ENCODE measurements at regions not wholly inside any gene's neighbourhood (a gene's known extent, or its start where the extent isn't known, plus 50 kb on each side); places are given as distances from the start of the nearest gene placed in this dataset.

DNA sequence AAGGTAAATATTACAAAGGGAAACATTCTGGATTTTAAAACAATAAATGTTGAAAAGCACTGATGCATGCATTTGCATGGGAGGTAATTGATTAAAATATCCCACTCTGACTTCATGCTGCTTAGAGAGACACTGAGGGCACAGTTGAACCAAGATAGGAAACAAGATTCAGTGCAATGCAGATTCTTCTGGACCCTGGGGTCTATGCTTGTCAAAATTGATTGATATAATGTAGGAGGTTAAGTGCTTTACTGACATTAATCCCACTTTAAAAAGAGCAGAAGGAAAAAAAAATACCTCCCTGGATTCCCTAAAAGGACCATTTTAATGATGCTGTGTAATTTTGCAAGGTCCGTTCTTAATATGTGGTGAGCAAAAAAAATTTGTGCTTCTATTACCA lies 454.2 kb downstream of the GABRB3 start:
- DNase-seq (no peak), ATAC-seq (no peak)
- no peak overlapping the region for H3K4me3 Mint-ChIP-seq
- no peaks in the 10 kb centered on the region for H3K36me3 Mint-ChIP-seq (ENCODE audit: low read depth)
- TF ChIP-seq, protein P1, sequence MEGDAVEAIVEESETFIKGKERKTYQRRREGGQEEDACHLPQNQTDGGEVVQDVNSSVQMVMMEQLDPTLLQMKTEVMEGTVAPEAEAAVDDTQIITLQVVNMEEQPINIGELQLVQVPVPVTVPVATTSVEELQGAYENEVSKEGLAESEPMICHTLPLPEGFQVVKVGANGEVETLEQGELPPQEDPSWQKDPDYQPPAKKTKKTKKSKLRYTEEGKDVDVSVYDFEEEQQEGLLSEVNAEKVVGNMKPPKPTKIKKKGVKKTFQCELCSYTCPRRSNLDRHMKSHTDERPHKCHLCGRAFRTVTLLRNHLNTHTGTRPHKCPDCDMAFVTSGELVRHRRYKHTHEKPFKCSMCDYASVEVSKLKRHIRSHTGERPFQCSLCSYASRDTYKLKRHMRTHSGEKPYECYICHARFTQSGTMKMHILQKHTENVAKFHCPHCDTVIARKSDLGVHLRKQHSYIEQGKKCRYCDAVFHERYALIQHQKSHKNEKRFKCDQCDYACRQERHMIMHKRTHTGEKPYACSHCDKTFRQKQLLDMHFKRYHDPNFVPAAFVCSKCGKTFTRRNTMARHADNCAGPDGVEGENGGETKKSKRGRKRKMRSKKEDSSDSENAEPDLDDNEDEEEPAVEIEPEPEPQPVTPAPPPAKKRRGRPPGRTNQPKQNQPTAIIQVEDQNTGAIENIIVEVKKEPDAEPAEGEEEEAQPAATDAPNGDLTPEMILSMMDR (IDR thresholded peaks at IDR 0.05), result no peak
- H3K27ac Mint-ChIP-seq, result no peak overlapping the region
- ChIA-PET CTCF (no interaction called here), POLR2A (no interaction called here)
- peaks cover 4% of the 10 kb centered on the region for H3K9me3 Mint-ChIP-seq
- H3K4me1 Mint-ChIP-seq (ENCODE audit: low read depth), result no peaks in the 10 kb centered on the region
- no peaks in the 10 kb centered on the region for H3K27me3 Mint-ChIP-seq
- intact Hi-C loops (cut with micrococcal nuclease), result no loop called here

DNA sequence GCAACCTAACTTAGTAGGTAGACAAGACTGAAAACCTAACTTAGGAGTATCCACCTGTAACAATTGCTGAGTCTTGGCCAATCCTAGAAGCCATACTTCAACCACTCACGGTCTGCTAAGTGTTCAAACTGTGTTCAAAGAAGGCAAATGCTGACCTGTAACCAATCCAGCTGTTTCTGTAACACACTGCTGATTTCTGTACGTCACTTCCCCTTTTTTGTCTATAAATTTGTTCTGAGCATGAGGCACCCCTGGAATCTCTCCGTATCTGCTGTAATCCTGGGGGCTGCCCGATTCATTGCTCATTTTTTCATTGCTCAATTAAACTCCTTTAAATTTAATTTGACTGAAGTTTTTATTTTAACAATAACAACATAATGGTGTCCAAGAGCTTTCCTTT lies 451.4 kb upstream of the ATP10A start:
- ChIA-PET POLR2A (no interaction called here), CTCF (no interaction called here)
- Mint-ChIP-seq H3K4me3 (no peak overlapping the region), H3K4me1 (ENCODE audit: low read depth) (no peaks in the 10 kb centered on the region), H3K36me3 (ENCODE audit: low read depth) (no peaks in the 10 kb centered on the region), H3K27ac (no peak overlapping the region), H3K27me3 (no peaks in the 10 kb centered on the region), H3K9me3 (peaks cover 11% of the 10 kb centered on the region)
- ATAC-seq, result no peak
- no peak for DNase-seq
- intact Hi-C loops (cut with micrococcal nuclease), result no loop called here
- TF ChIP-seq, protein P1 (IDR thresholded peaks at IDR 0.05), result no peak

DNA sequence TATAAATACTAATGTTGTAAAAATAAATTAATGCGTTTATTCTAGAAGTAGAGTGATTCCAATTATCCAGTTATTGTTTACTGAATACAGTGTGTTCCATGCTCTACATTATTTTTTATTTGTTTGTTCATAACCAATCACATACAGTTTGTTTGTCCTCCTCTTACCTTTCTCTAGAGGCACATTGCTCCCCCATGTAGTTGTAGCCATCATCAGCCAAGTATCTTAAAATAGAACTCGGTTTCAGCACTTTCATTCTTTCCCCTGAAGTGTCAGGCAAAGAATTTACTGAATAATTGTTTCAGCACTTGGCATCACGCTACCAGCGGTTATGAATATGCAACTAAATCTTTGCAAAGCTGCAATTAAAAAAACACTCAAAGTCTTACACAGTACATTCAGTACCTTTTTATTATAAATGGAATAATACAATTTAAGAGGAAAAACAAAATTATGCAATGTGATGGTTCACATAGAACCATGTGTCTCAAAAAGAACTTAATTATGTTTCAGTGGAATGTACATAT lies 448.6 kb upstream of the ATP10A start:
- Mint-ChIP-seq H3K9me3 (peaks cover 17% of the 10 kb centered on the region), H3K4me1 (ENCODE audit: low read depth) (no peaks in the 10 kb centered on the region), H3K4me3 (no peak overlapping the region), H3K27ac (no peak overlapping the region), H3K27me3 (no peaks in the 10 kb centered on the region), H3K36me3 (ENCODE audit: low read depth) (no peaks in the 10 kb centered on the region)
- ChIA-PET POLR2A (no interaction called here), CTCF (no interaction called here)
- ATAC-seq, result no peak
- TF ChIP-seq, protein P1 (IDR thresholded peaks at IDR 0.05), result no peak
- intact Hi-C loops (cut with micrococcal nuclease), result no loop called here
- no peak for DNase-seq

DNA sequence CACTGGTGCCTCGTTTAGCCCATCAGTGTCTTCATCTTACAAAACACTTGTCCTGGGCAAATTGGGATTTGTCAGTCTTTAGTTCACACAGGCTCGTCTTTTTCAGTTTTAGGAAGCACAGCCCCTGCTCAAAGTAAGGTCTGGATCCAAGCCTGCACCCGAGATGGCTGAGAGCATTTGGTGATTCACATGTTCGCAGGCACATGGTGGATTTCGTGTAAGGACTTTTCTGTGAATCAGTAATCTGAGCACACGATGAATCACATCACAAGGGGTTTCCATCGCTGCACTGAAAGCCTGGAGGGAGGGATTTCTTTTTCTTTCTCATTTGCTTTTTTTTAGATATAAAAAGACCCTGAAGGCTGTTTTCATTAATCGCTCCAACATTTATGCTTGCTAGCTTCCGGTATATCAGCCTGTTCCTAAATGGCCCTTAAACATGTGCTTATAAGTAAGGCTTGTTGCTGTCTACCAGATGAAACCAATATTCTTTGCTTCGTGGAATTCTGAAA lies 435.6 kb upstream of the ATP10A start:
- Mint-ChIP-seq H3K27ac (no peak overlapping the region), H3K4me1 (ENCODE audit: low read depth) (no peaks in the 10 kb centered on the region), H3K9me3 (no peaks in the 10 kb centered on the region), H3K4me3 (no peak overlapping the region), H3K36me3 (ENCODE audit: low read depth) (no peaks in the 10 kb centered on the region), H3K27me3 (no peaks in the 10 kb centered on the region)
- no peak for DNase-seq
- POLR2A ChIA-PET, result no interaction called here
- ATAC-seq, result no peak
- TF ChIP-seq, protein P1 (IDR thresholded peaks at IDR 0.05), result no peak
- intact Hi-C loops (cut with micrococcal nuclease), result no loop called here
- CTCF ChIA-PET, result no interaction called here

DNA sequence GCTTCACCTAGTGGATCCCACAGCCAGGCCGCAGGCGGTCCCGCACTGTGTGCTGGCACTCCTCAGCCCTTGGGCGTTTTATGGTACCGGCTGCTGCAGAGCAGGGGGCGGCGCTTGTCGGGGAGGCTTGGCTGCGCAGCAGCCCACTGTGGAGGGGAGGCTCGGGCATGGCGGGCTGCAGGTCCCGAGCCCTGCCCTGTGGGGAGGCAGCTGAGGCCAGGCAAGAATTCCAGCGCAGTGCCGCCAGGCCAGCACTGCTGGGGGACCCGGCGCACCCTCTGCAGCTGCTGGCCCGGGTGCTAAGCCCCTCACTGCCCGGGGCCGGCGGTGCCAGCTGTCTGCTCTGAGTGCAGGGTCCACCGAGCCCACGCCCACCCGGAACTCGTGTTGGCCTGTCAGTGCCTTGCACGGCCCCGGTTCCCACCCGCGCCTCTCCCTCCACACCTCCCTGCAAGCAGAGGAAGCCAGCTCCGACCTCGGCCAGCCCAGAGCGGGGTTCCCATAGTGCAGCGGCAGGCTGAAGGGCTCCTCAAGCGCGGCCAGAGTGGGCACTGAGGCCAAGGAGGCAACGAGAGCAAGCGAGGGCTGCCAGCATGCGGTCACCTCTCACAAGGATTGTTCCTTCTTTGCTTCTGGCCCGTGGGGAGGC lies 435.0 kb upstream of the ATP10A start:
- intact Hi-C loops (cut with micrococcal nuclease), result no loop called here
- Mint-ChIP-seq H3K9me3 (no peaks in the 10 kb centered on the region), H3K27ac (no peak overlapping the region), H3K36me3 (ENCODE audit: low read depth) (no peaks in the 10 kb centered on the region), H3K4me3 (no peak overlapping the region), H3K27me3 (no peaks in the 10 kb centered on the region), H3K4me1 (ENCODE audit: low read depth) (no peaks in the 10 kb centered on the region)
- TF ChIP-seq, protein P1 (IDR thresholded peaks at IDR 0.05), result no peak
- ChIA-PET CTCF (no interaction called here), POLR2A (no interaction called here)
- DNase-seq, result no peak
- no peak for ATAC-seq
